ENCODE measurements at regions not wholly inside any gene's neighbourhood (a gene's known extent, or its start where the extent isn't known, plus 50 kb on each side); places are given as distances from the start of the nearest gene placed in this dataset.
"Not testable (repeated sequence)": the region's sequence is repeated elsewhere in the genome, so short reads cannot be mapped to it uniquely, and the experiment has no call there.

DNA sequence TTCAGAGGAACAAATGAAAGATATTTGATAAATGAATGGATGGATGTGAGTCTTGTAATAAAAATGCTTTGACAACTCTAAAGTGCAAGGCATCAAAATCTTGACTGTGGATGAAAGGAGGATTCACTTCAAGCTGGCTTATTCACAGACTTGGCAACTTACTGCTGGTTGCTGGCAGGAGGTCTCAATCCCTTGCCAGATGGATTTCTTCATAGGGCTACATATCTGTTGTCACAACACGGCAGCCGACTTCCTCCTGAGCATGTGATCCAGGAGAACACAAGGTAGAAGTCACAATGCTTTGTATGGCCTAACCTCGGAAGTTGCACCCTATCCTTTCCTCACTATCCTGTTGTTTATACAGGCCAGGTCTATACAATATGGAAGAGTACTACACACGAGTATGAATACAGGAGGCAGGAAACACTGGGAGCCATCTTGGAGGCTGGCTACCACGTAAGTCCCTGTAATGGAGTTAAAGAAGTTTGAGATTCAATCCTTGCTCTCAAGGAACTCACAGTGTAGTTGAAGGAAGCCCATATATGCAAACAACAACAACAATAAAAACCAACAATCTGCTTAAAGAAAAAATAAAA lies 97.9 kb downstream of the ID4 start:
- no peaks in the 10 kb centered on the region for H3K27me3 ChIP-seq
- peak in 2 of 3 donors; percentile 30 to 69 for TF ChIP-seq POLR2AphosphoS5 (IDR thresholded peaks at IDR 0.05)
- no peak for TF ChIP-seq POLR2A (IDR thresholded peaks at IDR 0.05)
- no peak overlapping the region for H3K4me3 ChIP-seq
- intact Hi-C loops (cut with DNase I; ENCODE audit: low total_unique reads) = no loop called here
- no peaks in the 10 kb centered on the region for H3K4me1 ChIP-seq
- no peaks in the 10 kb centered on the region for H3K36me3 ChIP-seq
- peak overlapping the region in 1 of 2 donors; percentile 52 for H3K27ac ChIP-seq
- peak in 1 of 2 donors; percentile 74 for DNase-seq (ENCODE audit: low spot score in 2 of 2)
- no peaks in the 10 kb centered on the region for H3K9me3 ChIP-seq

DNA sequence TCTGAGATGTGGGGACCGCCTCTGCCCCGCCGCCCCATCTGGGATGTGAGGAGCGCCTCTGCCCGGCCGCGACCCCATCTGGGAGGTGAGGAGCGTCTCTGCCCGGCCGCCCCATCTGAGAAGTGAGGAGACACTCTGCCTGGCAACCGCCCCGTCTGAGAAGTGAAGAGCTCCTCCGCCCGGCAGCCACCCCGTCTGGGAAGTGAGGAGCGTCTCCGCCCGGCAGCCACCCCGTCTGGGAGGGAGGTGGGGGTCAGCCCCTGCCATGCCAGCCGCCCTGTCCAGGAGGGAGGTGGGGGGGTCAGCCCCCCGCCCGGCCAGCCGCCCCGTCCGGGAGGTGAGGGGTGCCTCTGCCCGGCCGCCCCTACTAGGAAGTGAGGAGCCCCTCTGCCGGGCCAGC lies 102.2 kb downstream of the ID4 start:
- H3K27me3 ChIP-seq; H3K4me3 ChIP-seq; DNase-seq (ENCODE audit: low spot score in 2 of 2); H3K9me3 ChIP-seq; H3K4me1 ChIP-seq; H3K27ac ChIP-seq; H3K36me3 ChIP-seq; intact Hi-C loops (cut with DNase I; ENCODE audit: low total_unique reads): not testable (repeated sequence)

GRCh38 chr6:19939926-19940325 lies 102.8 kb downstream of the ID4 start:
- H3K4me1 ChIP-seq; H3K27ac ChIP-seq; intact Hi-C loops (cut with DNase I; ENCODE audit: low total_unique reads); DNase-seq (ENCODE audit: low spot score in 2 of 2); H3K4me3 ChIP-seq; H3K9me3 ChIP-seq; H3K27me3 ChIP-seq; H3K36me3 ChIP-seq: not testable (repeated sequence)

DNA sequence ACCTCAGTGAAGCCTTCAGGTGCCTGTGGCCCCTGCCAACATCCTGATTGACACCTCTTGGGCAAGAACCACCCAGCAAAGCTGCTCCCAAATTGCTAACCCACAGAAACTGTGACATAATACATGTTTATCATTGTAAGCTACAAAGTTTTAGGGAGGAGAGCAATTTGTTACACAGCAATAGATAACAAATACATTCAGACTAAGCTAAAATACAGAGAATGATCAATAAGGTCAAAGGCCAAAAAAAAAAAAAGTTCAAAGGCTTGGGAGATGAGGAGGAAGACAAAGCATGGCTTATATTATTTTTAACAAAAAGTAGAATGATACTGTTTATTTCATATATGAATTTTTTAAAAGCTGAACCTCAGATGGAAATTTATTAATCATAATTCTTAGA lies 105.9 kb downstream of the ID4 start:
- no peak overlapping the region for H3K27ac ChIP-seq
- no peaks in the 10 kb centered on the region for H3K27me3 ChIP-seq
- intact Hi-C loops (cut with DNase I; ENCODE audit: low total_unique reads) = no loop called here
- no peak overlapping the region for H3K4me3 ChIP-seq
- TF ChIP-seq, protein P1, sequence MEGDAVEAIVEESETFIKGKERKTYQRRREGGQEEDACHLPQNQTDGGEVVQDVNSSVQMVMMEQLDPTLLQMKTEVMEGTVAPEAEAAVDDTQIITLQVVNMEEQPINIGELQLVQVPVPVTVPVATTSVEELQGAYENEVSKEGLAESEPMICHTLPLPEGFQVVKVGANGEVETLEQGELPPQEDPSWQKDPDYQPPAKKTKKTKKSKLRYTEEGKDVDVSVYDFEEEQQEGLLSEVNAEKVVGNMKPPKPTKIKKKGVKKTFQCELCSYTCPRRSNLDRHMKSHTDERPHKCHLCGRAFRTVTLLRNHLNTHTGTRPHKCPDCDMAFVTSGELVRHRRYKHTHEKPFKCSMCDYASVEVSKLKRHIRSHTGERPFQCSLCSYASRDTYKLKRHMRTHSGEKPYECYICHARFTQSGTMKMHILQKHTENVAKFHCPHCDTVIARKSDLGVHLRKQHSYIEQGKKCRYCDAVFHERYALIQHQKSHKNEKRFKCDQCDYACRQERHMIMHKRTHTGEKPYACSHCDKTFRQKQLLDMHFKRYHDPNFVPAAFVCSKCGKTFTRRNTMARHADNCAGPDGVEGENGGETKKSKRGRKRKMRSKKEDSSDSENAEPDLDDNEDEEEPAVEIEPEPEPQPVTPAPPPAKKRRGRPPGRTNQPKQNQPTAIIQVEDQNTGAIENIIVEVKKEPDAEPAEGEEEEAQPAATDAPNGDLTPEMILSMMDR (IDR thresholded peaks at IDR 0.05) = no peak
- TF ChIP-seq POLR2A (IDR thresholded peaks at IDR 0.05) (no peak), POLR2AphosphoS5 (IDR thresholded peaks at IDR 0.05) (no peak)
- DNase-seq (ENCODE audit: low spot score in 2 of 2) = no peak
- no peaks in the 10 kb centered on the region for H3K9me3 ChIP-seq
- H3K4me1 ChIP-seq = no peaks in the 10 kb centered on the region
- no peaks in the 10 kb centered on the region for H3K36me3 ChIP-seq

- H3K4me1 ChIP-seq = no peaks in the 10 kb centered on the region
- TF ChIP-seq, protein P1 (IDR thresholded peaks at IDR 0.05) = no peak
- TF ChIP-seq POLR2AphosphoS5 (IDR thresholded peaks at IDR 0.05) (no peak), POLR2A (IDR thresholded peaks at IDR 0.05) (no peak)
- no peaks in the 10 kb centered on the region for H3K36me3 ChIP-seq
- no peak overlapping the region for H3K27ac ChIP-seq
- H3K27me3 ChIP-seq = no peaks in the 10 kb centered on the region
- no peak overlapping the region for H3K4me3 ChIP-seq
- no peak for DNase-seq (ENCODE audit: low spot score in 2 of 2)
- intact Hi-C loops (cut with DNase I; ENCODE audit: low total_unique reads) = no loop called here
- H3K9me3 ChIP-seq = peaks cover 0 to 4% of the 10 kb centered on the region in 2 donors
Observed at GRCh38 chr6:19945843-19946358, 108.7 kb downstream of the ID4 start.

DNA sequence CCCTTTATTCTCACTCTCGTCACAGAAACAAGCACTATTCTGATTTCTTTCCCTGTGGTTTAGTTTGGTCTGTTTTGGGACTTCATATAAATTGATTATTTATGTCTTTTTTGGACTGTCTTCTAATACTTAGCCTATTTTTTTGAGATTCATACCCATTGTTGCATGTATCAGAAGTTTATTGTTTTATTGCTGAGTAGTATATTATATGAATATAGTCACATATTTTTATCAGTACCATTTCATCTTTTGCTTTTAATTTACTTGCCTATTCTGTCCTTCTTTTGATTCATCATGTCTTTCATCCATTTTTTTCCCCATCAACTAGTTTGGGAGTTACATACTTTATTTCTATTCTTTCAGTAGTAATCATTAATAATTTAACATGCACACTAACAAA lies 112.0 kb downstream of the ID4 start:
- TF ChIP-seq, protein P1 (IDR thresholded peaks at IDR 0.05) = no peak
- no peak for TF ChIP-seq POLR2A (IDR thresholded peaks at IDR 0.05)
- no peak for TF ChIP-seq POLR2AphosphoS5 (IDR thresholded peaks at IDR 0.05)
- intact Hi-C loops (cut with DNase I; ENCODE audit: low total_unique reads) = no loop called here

More for the DNA sequence above, 112.0 kb downstream of the ID4 start:
- Histone ChIP-seq H3K9me3 (peaks cover 0 to 4% of the 10 kb centered on the region in 2 donors), H3K27ac (no peak overlapping the region), H3K27me3 (no peaks in the 10 kb centered on the region), H3K36me3 (no peaks in the 10 kb centered on the region), H3K4me1 (no peaks in the 10 kb centered on the region), H3K4me3 (no peak overlapping the region)
- no peak for DNase-seq (ENCODE audit: low spot score in 2 of 2)
